AG09309 (cell line): ENCODE measurements at regions not wholly inside any gene's neighbourhood (a gene's known extent, or its start where the extent isn't known, plus 50 kb on each side); places are given as distances from the start of the nearest gene placed in this dataset.
"Not testable (repeated sequence)": the region's sequence is repeated elsewhere in the genome, so short reads cannot be mapped to it uniquely, and the experiment has no call there.

Source experiments
- DNase-seq: peaks from one replicate; pipeline ENCODE4 v3.0.0-alpha.2; 2010; ENCODE audit warnings: low read depth
- H3K4me3 ChIP-seq: 2 replicates; pipeline ENCODE4 v1.5.1; 2011; ENCODE audit warnings: mild to moderate bottlenecking, low read depth, low read length, moderate library complexity; ENCODE audit not compliant: control insufficient read depth
- TF ChIP-seq, protein P1 (sequence below): IDR thresholded peaks from 2 replicates; pipeline ENCODE4 v1.5.1; 2011; ENCODE audit warnings: mild to moderate bottlenecking, low read depth, low read length, inconsistent platforms; ENCODE audit not compliant: insufficient read depth, control insufficient read depth; ENCODE audit errors: missing control alignments

DNA sequence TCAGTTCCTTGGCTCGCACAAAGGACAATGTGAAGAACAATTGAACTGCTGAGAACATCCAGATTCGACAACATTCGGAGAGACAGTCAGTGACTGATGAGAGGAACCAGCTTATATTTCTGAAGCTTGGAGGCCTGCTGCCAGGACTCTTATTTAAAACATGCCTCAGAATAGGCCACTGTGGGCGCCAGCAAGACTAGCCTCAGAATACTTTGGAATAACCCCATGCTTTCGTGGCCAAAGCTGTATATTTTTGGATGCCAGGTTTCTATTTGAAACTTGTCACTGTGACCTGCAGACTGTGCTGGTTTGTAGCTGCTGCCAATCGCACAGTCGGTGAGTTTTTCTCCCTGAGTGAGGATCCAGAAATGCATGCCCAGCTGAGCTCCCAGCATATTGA is 129.9 kb upstream of the UBE3A start:
- no peak for DNase-seq
- H3K4me3 ChIP-seq = no peak overlapping the region
- TF ChIP-seq, protein P1, sequence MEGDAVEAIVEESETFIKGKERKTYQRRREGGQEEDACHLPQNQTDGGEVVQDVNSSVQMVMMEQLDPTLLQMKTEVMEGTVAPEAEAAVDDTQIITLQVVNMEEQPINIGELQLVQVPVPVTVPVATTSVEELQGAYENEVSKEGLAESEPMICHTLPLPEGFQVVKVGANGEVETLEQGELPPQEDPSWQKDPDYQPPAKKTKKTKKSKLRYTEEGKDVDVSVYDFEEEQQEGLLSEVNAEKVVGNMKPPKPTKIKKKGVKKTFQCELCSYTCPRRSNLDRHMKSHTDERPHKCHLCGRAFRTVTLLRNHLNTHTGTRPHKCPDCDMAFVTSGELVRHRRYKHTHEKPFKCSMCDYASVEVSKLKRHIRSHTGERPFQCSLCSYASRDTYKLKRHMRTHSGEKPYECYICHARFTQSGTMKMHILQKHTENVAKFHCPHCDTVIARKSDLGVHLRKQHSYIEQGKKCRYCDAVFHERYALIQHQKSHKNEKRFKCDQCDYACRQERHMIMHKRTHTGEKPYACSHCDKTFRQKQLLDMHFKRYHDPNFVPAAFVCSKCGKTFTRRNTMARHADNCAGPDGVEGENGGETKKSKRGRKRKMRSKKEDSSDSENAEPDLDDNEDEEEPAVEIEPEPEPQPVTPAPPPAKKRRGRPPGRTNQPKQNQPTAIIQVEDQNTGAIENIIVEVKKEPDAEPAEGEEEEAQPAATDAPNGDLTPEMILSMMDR = no peak

DNA sequence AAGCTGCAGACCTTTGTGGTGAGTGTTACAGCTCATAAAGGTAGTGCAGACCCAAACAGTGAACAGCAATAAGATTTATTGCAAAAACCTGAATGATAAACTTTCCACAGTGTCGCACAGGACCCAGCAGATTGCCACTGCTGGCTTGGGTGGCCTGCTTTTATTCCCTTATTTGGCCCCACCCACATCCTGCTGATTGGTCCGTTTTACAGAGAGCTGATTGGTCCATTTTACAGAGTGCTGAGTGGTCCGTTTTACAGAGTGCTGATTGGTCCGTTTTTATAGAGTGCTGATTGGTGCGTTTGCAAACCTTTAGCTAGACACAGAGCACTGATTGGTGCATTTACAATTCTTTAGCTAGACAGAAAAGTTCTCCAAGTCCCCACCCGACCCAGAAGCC is 127.7 kb upstream of the UBE3A start:
- not testable (repeated sequence) for DNase-seq, H3K4me3 ChIP-seq

DNA sequence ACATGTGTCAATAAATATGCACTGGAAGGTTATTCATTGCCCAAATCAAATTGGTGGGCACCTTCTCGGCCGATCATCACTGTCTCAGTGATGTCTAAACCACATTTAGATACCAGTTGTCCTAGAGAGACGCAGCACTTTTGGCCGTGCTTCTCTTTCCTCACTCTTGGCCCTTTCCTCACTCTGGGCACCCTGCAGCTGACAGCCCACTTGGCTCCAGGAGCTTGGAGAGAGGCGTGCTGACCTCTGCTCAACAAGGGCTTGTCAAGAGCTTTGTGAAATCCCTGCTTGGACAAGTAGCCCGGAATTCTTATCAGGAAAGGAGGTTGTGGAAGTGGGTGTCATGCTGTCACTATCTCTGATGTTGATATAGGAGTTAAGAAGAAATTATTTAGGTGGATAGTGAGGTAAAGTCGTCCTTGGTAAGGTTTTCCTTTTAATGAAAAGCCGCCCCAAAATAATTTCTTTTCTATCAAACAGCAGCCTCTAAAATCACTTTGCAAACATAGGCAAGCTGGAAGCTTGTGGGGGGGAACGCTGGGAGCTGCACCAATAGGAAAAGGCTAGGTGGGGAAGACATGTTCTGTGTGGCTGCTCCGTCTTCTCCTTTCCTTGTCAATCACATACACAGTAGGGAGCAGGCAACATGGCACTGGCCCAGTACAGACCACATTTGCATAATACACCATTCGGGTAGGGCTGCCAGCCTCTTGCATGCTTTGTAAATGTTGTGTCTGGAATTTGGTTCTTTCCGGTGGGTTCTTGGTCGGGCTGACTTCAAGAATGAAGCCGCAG is 126.8 kb upstream of the UBE3A start:
- TF ChIP-seq, protein P1 = no peak
- DNase-seq = no peak
- no peak overlapping the region for H3K4me3 ChIP-seq

DNA sequence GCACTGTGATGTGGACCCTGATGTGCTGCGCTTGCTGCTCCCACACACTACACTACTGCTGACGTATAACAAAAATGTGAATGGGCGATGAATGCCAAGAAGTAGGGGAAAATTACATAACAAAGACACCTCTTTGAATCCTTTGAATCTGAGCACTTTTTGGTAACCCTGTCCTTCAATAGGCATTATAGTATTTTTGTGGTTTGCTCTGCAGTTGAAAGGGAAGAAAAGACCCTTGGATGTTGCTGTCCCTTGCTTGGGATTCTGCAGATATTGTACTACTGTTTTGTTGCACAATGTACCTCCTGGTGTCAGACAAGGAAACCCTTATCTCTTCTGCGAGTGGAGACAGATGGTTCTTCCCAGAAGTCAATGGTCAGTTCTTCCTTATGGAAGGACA is 124.8 kb upstream of the UBE3A start:
- DNase-seq = no peak
- H3K4me3 ChIP-seq = no peak overlapping the region
- TF ChIP-seq, protein P1 = no peak

DNA sequence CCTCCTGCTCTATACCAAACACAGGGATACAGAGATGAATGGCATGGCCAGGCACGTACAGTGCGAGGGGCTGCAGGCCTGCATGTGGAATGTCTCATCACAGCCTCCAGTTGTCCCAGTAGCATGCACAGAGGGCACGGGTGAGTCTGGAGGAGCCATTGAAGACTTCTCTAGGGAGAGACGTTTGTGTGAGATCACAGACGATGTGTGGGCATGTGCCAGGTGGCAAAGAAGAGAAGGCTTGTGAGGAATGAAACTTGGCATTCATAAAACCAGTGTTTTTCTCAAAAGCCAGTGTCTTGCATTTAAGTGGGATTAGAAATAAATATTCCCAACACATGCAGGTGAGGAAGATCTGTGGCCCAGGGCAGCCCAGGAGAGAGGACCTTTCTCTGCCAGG is 119.1 kb upstream of the UBE3A start:
- no peak overlapping the region for H3K4me3 ChIP-seq
- TF ChIP-seq, protein P1 = no peak
- DNase-seq = no peak

DNA sequence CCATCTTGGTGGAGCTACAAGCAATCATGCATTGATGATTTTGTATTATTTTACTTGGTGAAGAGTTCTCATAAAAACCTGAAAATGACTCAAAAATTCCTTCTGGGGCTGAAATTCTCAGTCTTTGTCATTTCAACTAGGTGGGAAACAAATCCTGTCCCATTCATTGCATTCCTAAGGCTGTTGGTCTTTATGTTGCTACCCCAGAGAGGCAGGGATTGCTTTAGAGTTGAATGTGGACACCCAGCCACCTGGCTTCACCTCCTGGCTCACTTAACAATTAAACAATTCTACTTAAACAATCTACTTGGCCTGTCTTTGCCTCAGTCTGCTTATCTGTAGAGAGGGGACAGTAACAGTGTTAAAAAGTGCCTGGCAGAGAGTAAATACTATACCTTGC is 117.3 kb upstream of the UBE3A start:
- TF ChIP-seq, protein P1 = no peak
- H3K4me3 ChIP-seq = no peak overlapping the region
- DNase-seq = no peak

DNA sequence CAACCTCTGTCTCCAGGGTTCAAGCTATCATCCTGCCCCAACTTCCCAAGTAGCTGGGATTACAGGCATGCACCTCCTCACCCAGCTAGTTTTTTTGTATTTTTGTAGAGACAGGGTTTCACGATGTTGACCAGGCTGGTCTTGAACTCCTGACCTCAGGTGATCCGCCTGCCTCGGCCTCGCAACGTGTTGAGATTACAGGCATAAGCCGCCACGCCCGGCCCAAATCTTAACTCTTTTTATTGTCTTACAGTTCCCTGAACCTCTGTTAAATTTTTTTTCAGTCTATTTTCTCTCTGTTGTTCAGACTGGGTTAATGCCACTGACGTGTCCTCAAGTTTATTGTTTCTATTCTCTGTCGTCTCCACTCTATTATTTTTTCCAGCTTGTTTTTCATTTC is 115.8 kb upstream of the UBE3A start:
- no peak for DNase-seq
- no peak overlapping the region for H3K4me3 ChIP-seq
- TF ChIP-seq, protein P1 = no peak
